ENCODE measurements at regions not wholly inside any gene's neighbourhood (a gene's known extent, or its start where the extent isn't known, plus 50 kb on each side); places are given as distances from the start of the nearest gene placed in this dataset.
"Not testable (repeated sequence)": the region's sequence is repeated elsewhere in the genome, so short reads cannot be mapped to it uniquely, and the experiment has no call there.

DNA sequence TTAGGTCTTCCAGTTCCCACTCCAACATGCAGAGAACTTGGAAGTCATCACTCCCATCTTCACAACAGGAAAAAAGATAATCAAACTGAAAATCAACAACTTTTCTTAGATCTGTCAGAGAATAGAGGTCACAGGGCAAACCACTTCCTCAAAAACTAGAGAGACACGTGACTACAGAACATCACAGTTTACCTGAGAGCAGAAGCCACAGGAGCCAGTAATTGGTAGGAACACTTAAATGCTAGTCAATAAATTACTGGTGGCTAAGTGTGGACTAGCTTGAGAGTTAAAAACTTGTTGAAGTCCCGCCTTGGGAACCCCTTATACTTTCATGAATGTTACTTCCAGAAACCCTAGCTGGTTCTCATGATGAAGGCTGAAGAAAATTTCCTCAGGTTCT lies 81.1 kb downstream of the THSD1 start:
- H3K27me3 ChIP-seq (ENCODE audit: control insufficient read depth, extremely low read depth, insufficient read depth, low read length); H3K4me2 ChIP-seq (ENCODE audit: control insufficient read depth, extremely low read depth, insufficient read depth, low read depth, low read length); FAIRE-seq; H3K79me2 ChIP-seq (ENCODE audit: control insufficient read depth, insufficient read depth, low read length); H3K9ac ChIP-seq (ENCODE audit: control insufficient read depth, extremely low read depth, insufficient read depth, low read length); dilution Hi-C loops (cut with MboI; ENCODE audit: extremely low pct_ligation_motif_present, low sequenced_read_pairs); H3K27ac ChIP-seq (ENCODE audit: control insufficient read depth, insufficient read depth, low read length); DNase-seq (ENCODE audit: low read depth, low spot score); H2AFZ ChIP-seq (ENCODE audit: control insufficient read depth, low read length); H3K36me3 ChIP-seq (ENCODE audit: control insufficient read depth in 2 of 2, extremely low read depth in 1 of 2, insufficient read depth in 2 of 2, low read length in 2 of 2); H3K4me3 ChIP-seq (ENCODE audit: control insufficient read depth in 2 of 3, extremely low read depth in 1 of 3, insufficient read depth in 2 of 3, low read depth in 1 of 3, low read length in 3 of 3); H4K20me1 ChIP-seq (ENCODE audit: control insufficient read depth, extremely low read depth, insufficient read depth, low read length); H3K9me3 ChIP-seq (ENCODE audit: control insufficient read depth, low read depth, low read length); H3K9me1 ChIP-seq (ENCODE audit: control insufficient read depth, extremely low read depth, insufficient read depth, low read length); H3K4me1 ChIP-seq (ENCODE audit: control insufficient read depth, extremely low read depth, insufficient read depth, low read length): not testable (repeated sequence)

DNA sequence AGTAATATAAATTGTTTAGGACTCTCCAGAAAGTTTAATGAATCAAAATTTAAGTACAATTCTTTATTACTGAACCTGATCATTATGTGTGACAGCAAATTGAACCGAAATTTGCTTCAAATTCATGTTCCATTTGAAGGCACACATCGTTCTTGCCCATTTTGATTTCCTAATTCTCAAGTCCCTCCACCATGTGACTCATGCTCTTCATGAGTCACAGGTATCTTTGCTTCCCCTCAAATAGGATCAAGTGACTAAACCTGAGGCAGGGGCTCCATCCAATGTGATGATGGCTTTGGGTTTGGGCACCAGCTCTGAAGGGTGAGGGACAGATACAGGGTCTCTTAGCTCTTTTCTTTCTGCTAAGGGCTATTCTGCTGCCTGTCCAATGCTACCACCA lies 86.1 kb downstream of the THSD1 start:
- Histone ChIP-seq H3K79me2 (ENCODE audit: control insufficient read depth, insufficient read depth, low read length) (no peaks in the 10 kb centered on the region), H4K20me1 (ENCODE audit: control insufficient read depth, extremely low read depth, insufficient read depth, low read length) (no peaks in the 10 kb centered on the region), H3K9me3 (ENCODE audit: control insufficient read depth, low read depth, low read length) (no peaks in the 10 kb centered on the region), H2AFZ (ENCODE audit: control insufficient read depth, low read length) (no peak overlapping the region), H3K36me3 (ENCODE audit: control insufficient read depth in 2 of 2, extremely low read depth in 1 of 2, insufficient read depth in 2 of 2, low read length in 2 of 2) (no peaks in the 10 kb centered on the region), H3K9me1 (ENCODE audit: control insufficient read depth, extremely low read depth, insufficient read depth, low read length) (no peaks in the 10 kb centered on the region), H3K4me1 (ENCODE audit: control insufficient read depth, extremely low read depth, insufficient read depth, low read length) (no peaks in the 10 kb centered on the region), H3K4me3 (ENCODE audit: control insufficient read depth in 2 of 3, extremely low read depth in 1 of 3, insufficient read depth in 2 of 3, low read depth in 1 of 3, low read length in 3 of 3) (no peak overlapping the region), H3K9ac (ENCODE audit: control insufficient read depth, extremely low read depth, insufficient read depth, low read length) (no peak overlapping the region), H3K27ac (ENCODE audit: control insufficient read depth, insufficient read depth, low read length) (no peak overlapping the region), H3K27me3 (ENCODE audit: control insufficient read depth, extremely low read depth, insufficient read depth, low read length) (no peaks in the 10 kb centered on the region), H3K4me2 (ENCODE audit: control insufficient read depth, extremely low read depth, insufficient read depth, low read depth, low read length) (no peak overlapping the region)
- no peak for DNase-seq (ENCODE audit: low read depth, low spot score)
- dilution Hi-C loops (cut with MboI; ENCODE audit: extremely low pct_ligation_motif_present, low sequenced_read_pairs) = no loop called here
- no peak for TF ChIP-seq EZH2 (IDR thresholded peaks at IDR 0.05; ENCODE audit: low read length)
- TF ChIP-seq, protein P1, sequence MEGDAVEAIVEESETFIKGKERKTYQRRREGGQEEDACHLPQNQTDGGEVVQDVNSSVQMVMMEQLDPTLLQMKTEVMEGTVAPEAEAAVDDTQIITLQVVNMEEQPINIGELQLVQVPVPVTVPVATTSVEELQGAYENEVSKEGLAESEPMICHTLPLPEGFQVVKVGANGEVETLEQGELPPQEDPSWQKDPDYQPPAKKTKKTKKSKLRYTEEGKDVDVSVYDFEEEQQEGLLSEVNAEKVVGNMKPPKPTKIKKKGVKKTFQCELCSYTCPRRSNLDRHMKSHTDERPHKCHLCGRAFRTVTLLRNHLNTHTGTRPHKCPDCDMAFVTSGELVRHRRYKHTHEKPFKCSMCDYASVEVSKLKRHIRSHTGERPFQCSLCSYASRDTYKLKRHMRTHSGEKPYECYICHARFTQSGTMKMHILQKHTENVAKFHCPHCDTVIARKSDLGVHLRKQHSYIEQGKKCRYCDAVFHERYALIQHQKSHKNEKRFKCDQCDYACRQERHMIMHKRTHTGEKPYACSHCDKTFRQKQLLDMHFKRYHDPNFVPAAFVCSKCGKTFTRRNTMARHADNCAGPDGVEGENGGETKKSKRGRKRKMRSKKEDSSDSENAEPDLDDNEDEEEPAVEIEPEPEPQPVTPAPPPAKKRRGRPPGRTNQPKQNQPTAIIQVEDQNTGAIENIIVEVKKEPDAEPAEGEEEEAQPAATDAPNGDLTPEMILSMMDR (optimal IDR thresholded peaks at IDR 0.05 in 1 of 3, IDR thresholded peaks at IDR 0.05 in 1 of 3, conservative IDR thresholded peaks at IDR 0.05 in 1 of 3; ENCODE audit: extremely low read depth in 1 of 3, insufficient read depth in 2 of 3, low read length in 3 of 3) = no peak
- no peak for FAIRE-seq

DNA sequence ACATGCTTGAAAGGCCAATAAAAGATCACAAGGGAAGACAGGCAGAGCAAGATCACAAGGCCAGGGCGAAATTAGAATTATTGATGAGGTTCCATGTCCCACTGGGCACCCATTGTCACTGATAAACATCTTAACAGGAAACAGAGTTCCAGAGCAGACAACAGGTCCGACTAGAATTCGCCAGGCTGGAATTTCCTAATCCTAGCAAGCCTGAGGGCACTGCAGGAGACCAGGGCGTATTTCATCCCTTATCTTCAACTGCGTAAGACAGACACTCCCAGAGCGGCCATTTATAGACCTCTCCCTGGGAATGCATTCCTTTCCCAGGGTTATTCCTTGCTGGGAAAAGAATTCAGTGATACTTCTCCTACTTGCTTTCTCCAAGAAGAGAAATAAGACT lies 96.1 kb downstream of the THSD1 start:
- FAIRE-seq; H3K4me3 ChIP-seq (ENCODE audit: control insufficient read depth in 2 of 3, extremely low read depth in 1 of 3, insufficient read depth in 2 of 3, low read depth in 1 of 3, low read length in 3 of 3); H3K9me1 ChIP-seq (ENCODE audit: control insufficient read depth, extremely low read depth, insufficient read depth, low read length); H3K9ac ChIP-seq (ENCODE audit: control insufficient read depth, extremely low read depth, insufficient read depth, low read length); H4K20me1 ChIP-seq (ENCODE audit: control insufficient read depth, extremely low read depth, insufficient read depth, low read length); H3K27ac ChIP-seq (ENCODE audit: control insufficient read depth, insufficient read depth, low read length); H3K4me1 ChIP-seq (ENCODE audit: control insufficient read depth, extremely low read depth, insufficient read depth, low read length); dilution Hi-C loops (cut with MboI; ENCODE audit: extremely low pct_ligation_motif_present, low sequenced_read_pairs); H3K27me3 ChIP-seq (ENCODE audit: control insufficient read depth, extremely low read depth, insufficient read depth, low read length); H3K4me2 ChIP-seq (ENCODE audit: control insufficient read depth, extremely low read depth, insufficient read depth, low read depth, low read length); H3K36me3 ChIP-seq (ENCODE audit: control insufficient read depth in 2 of 2, extremely low read depth in 1 of 2, insufficient read depth in 2 of 2, low read length in 2 of 2); H3K79me2 ChIP-seq (ENCODE audit: control insufficient read depth, insufficient read depth, low read length); H3K9me3 ChIP-seq (ENCODE audit: control insufficient read depth, low read depth, low read length); H2AFZ ChIP-seq (ENCODE audit: control insufficient read depth, low read length); DNase-seq (ENCODE audit: low read depth, low spot score): not testable (repeated sequence)

DNA sequence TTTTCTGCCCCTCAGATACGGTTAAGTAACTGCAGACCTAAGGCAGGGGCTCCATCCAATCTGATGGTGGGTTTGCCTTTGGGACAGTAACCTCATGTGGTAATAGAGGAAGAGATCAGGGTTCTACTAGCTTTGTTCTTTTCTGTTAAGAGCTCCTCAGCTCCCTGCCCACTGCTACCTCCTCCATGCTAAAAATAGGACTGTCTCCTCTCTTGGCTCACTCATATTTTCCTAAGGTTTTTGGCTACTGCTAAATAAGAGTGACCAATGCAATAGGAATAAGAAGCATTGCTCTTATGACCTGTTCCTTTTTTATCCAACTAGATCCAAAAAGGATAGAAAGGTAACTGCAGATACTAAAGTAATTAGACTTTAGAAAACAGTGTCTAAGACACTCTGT lies 99.6 kb downstream of the THSD1 start:
- H3K9me1 ChIP-seq (ENCODE audit: control insufficient read depth, extremely low read depth, insufficient read depth, low read length); H3K4me2 ChIP-seq (ENCODE audit: control insufficient read depth, extremely low read depth, insufficient read depth, low read depth, low read length); FAIRE-seq; H3K4me1 ChIP-seq (ENCODE audit: control insufficient read depth, extremely low read depth, insufficient read depth, low read length); H3K27ac ChIP-seq (ENCODE audit: control insufficient read depth, insufficient read depth, low read length); H2AFZ ChIP-seq (ENCODE audit: control insufficient read depth, low read length); H3K9me3 ChIP-seq (ENCODE audit: control insufficient read depth, low read depth, low read length); H3K79me2 ChIP-seq (ENCODE audit: control insufficient read depth, insufficient read depth, low read length); H3K36me3 ChIP-seq (ENCODE audit: control insufficient read depth in 2 of 2, extremely low read depth in 1 of 2, insufficient read depth in 2 of 2, low read length in 2 of 2); DNase-seq (ENCODE audit: low read depth, low spot score); dilution Hi-C loops (cut with MboI; ENCODE audit: extremely low pct_ligation_motif_present, low sequenced_read_pairs); H3K9ac ChIP-seq (ENCODE audit: control insufficient read depth, extremely low read depth, insufficient read depth, low read length); H3K27me3 ChIP-seq (ENCODE audit: control insufficient read depth, extremely low read depth, insufficient read depth, low read length); H3K4me3 ChIP-seq (ENCODE audit: control insufficient read depth in 2 of 3, extremely low read depth in 1 of 3, insufficient read depth in 2 of 3, low read depth in 1 of 3, low read length in 3 of 3); H4K20me1 ChIP-seq (ENCODE audit: control insufficient read depth, extremely low read depth, insufficient read depth, low read length): not testable (repeated sequence)

All from keratinocyte (primary cell).